ENCODE measurements at regions not wholly inside any gene's neighbourhood (a gene's known extent, or its start where the extent isn't known, plus 50 kb on each side); places are given as distances from the start of the nearest gene placed in this dataset.
"Not testable (repeated sequence)": the region's sequence is repeated elsewhere in the genome, so short reads cannot be mapped to it uniquely, and the experiment has no call there.

GRCh38 chr20:51184289-51184688 lies 161.4 kb upstream of the KCNG1 start:
- no peak for DNase-seq

- no peak for DNase-seq
These were observed 160.5 kb upstream of the KCNG1 start for GRCh38 chr20:51183451-51183850.

- DNase-seq = no peak
These were observed 159.7 kb upstream of the KCNG1 start for GRCh38 chr20:51182571-51182970.

- no peak for DNase-seq
These were observed 155.2 kb upstream of the KCNG1 start for GRCh38 chr20:51178153-51178552.

GRCh38 chr20:51176876-51177275 lies 154.0 kb upstream of the KCNG1 start:
- DNase-seq = no peak

- DNase-seq = no peak
These were observed 153.5 kb upstream of the KCNG1 start for GRCh38 chr20:51176446-51176845.

- no peak for DNase-seq
These were observed 152.8 kb upstream of the KCNG1 start for GRCh38 chr20:51175724-51176123.

- DNase-seq = no peak
These were observed 152.2 kb upstream of the KCNG1 start for GRCh38 chr20:51175156-51175555.

- DNase-seq = no peak
These were observed 151.6 kb upstream of the KCNG1 start for GRCh38 chr20:51174536-51174935.

- no peak for DNase-seq
These were observed 149.9 kb upstream of the KCNG1 start for GRCh38 chr20:51172558-51173428.

GRCh38 chr20:51171141-51171540 lies 148.2 kb upstream of the KCNG1 start:
- DNase-seq = no peak

- no peak for DNase-seq
These were observed 146.9 kb upstream of the KCNG1 start for GRCh38 chr20:51169813-51170212.

- not testable (repeated sequence) for DNase-seq
These were observed 145.0 kb upstream of the KCNG1 start for GRCh38 chr20:51167911-51168310.

- no peak for DNase-seq
These were observed 143.6 kb upstream of the KCNG1 start for GRCh38 chr20:51166489-51166888.

- no peak for DNase-seq
These were observed 142.2 kb upstream of the KCNG1 start for GRCh38 chr20:51165131-51165530.

GRCh38 chr20:51164731-51165130 lies 141.8 kb upstream of the KCNG1 start:
- DNase-seq = no peak

GRCh38 chr20:51163996-51164600 lies 141.2 kb upstream of the KCNG1 start:
- DNase-seq = no peak

GRCh38 chr20:51162015-51162414 lies 139.1 kb upstream of the KCNG1 start:
- no peak for DNase-seq

- no peak for DNase-seq
These were observed 137.9 kb upstream of the KCNG1 start for GRCh38 chr20:51160821-51161220.

- DNase-seq = no peak
These were observed 137.1 kb upstream of the KCNG1 start for GRCh38 chr20:51159981-51160380.

- no peak for DNase-seq
These were observed 136.4 kb upstream of the KCNG1 start for GRCh38 chr20:51159303-51159702.

GRCh38 chr20:51158226-51158625 lies 135.3 kb upstream of the KCNG1 start:
- DNase-seq = no peak

GRCh38 chr20:51156041-51156982 lies 133.4 kb upstream of the KCNG1 start:
- DNase-seq = no peak

Data from CD4-positive, alpha-beta T cell treated with Interferon gamma for 1 hour (primary cell).